Upper lobe of right lung (tissue), 1 donor: ENCODE measurements at regions not wholly inside any gene's neighbourhood (a gene's known extent, or its start where the extent isn't known, plus 50 kb on each side); places are given as distances from the start of the nearest gene placed in this dataset.

Source experiments
- ATAC-seq: fragments of 200-7000 bp; cut with Tn5 transposase; one replicate; pipeline ENCODE4 v1.9.1; 2020; ENCODE audit warnings: mild to moderate bottlenecking, moderate library complexity
- DNase-seq: peaks from one replicate; pipeline ENCODE4 v3.0.0-alpha.2; 2020
- H3K27ac ChIP-seq: fragments of 200-600 bp; one replicate; pipeline ENCODE4 v1.8.0; 2022
- H3K27me3 ChIP-seq: fragments of 200-600 bp; one replicate; pipeline ENCODE4 v1.8.0; 2022; ENCODE audit warnings: mild to moderate bottlenecking
- H3K36me3 ChIP-seq: fragments of 200-600 bp; one replicate; pipeline ENCODE4 v1.8.0; 2022
- H3K4me1 ChIP-seq: fragments of 200-600 bp; one replicate; pipeline ENCODE4 v1.8.0; 2022
- H3K4me3 ChIP-seq: fragments of 200-600 bp; one replicate; pipeline ENCODE4 v1.8.0; 2022; ENCODE audit warnings: mild to moderate bottlenecking
- H3K9me3 ChIP-seq: fragments of 200-600 bp; one replicate; pipeline ENCODE4 v1.8.0; 2022
- intact Hi-C: fragments of 100-400 bp; cut with DNase I; formaldehyde crosslinking; loops from one replicate; pipeline ENCODE4 v1.11.0; 2022
- TF ChIP-seq, protein P1 (sequence below): fragments of 200-600 bp; IDR thresholded peaks from one replicate; pipeline ENCODE4 v1.8.0; 2022; ENCODE audit warnings: antibody characterized with exemption
- donor health status: DM: no; HTN: yes; CAD: no; lungs with severe emphysema.

DNA sequence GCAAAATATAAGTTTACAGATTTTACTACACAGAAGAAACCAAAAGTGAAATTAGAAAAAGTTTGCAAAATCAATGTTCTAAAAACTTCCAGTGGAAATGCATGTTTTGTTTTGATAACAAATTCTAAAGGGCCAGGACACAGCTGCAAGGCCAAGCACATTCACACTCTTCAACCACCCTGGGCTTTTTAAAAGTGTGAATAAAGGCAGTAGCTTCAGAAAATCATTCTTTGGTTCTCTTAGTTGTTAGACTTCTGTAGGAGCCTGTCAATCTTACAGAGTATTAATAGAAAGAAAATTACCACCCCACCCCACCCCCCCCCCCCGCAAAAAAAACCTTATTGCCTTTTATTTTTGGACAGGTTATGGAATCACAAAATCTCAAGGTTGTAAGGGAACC is 105.2 kb upstream of the EGLN3 start:
- Histone ChIP-seq H3K27me3 (no peaks in the 10 kb centered on the region), H3K9me3 (no peaks in the 10 kb centered on the region), H3K4me3 (no peak overlapping the region), H3K4me1 (peaks cover 14% of the 10 kb centered on the region), H3K36me3 (no peaks in the 10 kb centered on the region), H3K27ac (no peak overlapping the region)
- intact Hi-C loops = no loop called here
- DNase-seq = no peak
- TF ChIP-seq, protein P1, sequence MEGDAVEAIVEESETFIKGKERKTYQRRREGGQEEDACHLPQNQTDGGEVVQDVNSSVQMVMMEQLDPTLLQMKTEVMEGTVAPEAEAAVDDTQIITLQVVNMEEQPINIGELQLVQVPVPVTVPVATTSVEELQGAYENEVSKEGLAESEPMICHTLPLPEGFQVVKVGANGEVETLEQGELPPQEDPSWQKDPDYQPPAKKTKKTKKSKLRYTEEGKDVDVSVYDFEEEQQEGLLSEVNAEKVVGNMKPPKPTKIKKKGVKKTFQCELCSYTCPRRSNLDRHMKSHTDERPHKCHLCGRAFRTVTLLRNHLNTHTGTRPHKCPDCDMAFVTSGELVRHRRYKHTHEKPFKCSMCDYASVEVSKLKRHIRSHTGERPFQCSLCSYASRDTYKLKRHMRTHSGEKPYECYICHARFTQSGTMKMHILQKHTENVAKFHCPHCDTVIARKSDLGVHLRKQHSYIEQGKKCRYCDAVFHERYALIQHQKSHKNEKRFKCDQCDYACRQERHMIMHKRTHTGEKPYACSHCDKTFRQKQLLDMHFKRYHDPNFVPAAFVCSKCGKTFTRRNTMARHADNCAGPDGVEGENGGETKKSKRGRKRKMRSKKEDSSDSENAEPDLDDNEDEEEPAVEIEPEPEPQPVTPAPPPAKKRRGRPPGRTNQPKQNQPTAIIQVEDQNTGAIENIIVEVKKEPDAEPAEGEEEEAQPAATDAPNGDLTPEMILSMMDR = no peak
- no peak for ATAC-seq

GRCh38 chr14:34055157-34055950 is 104.5 kb upstream of the EGLN3 start:
- H3K27ac ChIP-seq = no peak overlapping the region
- H3K9me3 ChIP-seq = no peaks in the 10 kb centered on the region
- H3K4me3 ChIP-seq = no peak overlapping the region
- DNase-seq = no peak
- no peak for ATAC-seq
- H3K27me3 ChIP-seq = no peaks in the 10 kb centered on the region
- TF ChIP-seq, protein P1 = no peak
- no peaks in the 10 kb centered on the region for H3K36me3 ChIP-seq
- peaks cover 14% of the 10 kb centered on the region for H3K4me1 ChIP-seq
- intact Hi-C loops = no loop called here

DNA sequence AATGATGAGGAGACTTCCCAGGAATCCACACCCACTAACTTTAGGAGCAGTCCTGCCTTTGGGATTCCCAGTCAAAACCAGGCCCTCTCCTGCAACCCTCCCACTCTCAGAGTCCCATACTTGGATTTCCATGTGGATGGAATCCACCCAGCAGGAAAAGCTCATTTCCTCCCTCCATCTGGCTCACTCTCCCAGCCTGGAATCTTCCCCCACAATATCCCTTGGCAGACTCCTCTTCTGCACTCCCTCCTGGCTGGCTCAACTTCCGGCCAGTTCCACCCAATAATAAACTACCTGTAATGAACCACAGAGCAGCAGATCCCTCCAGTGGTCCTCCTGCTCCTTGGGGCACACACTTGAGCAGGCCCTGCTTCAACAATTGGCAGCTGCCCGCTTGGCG is 102.8 kb upstream of the EGLN3 start:
- no peaks in the 10 kb centered on the region for H3K36me3 ChIP-seq
- H3K27me3 ChIP-seq = no peaks in the 10 kb centered on the region
- H3K4me1 ChIP-seq = peaks cover 6% of the 10 kb centered on the region
- intact Hi-C loops = no loop called here
- ATAC-seq (peak; percentile 40), DNase-seq (no peak)
- TF ChIP-seq, protein P1 = peak; percentile 12
- H3K9me3 ChIP-seq = no peaks in the 10 kb centered on the region
- no peak overlapping the region for H3K4me3 ChIP-seq
- H3K27ac ChIP-seq = peak overlapping the region; percentile 11

GRCh38 chr14:34052658-34053014 is 101.8 kb upstream of the EGLN3 start:
- Histone ChIP-seq H3K4me1 (peaks cover 6% of the 10 kb centered on the region), H3K4me3 (no peak overlapping the region), H3K27ac (no peak overlapping the region), H3K36me3 (no peaks in the 10 kb centered on the region), H3K27me3 (no peaks in the 10 kb centered on the region), H3K9me3 (no peaks in the 10 kb centered on the region)
- ATAC-seq (no peak), DNase-seq (no peak)
- TF ChIP-seq, protein P1 = no peak
- intact Hi-C loops = no loop called here

DNA sequence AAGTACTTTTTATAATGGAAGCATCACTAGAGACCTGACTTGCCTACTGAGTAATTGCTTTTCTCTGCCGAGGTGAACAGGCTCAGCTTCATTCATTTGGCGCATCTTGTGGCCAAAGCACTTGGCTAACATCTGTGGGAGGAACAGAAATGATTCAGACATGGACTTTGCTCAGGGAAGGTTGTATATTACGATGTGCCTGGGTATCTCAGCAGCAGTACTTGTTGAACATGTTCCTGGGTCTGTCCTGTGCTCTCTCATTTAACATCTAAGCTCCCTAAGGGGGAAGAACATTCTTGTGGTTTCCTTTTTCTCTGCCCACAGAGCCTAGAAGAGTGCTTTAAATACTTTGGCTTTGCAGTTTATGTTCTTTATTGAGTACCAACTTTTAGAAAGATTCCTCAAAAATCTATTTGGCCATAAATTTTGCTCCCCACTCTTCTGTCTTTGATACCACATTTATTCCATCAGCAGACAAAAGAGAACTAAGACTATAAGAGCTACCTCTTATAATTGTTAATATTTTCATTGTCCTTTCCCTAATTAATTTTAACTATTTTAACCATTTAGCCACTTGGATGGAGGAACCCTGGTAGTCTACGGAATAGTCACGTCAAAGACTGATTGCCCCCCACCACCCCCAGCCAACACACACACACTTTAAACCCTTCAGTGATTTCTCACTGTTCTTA is 101.2 kb upstream of the EGLN3 start:
- H3K9me3 ChIP-seq = no peaks in the 10 kb centered on the region
- peaks cover 6% of the 10 kb centered on the region for H3K4me1 ChIP-seq
- DNase-seq (no peak), ATAC-seq (no peak)
- intact Hi-C loops = no loop called here
- TF ChIP-seq, protein P1 = no peak
- no peak overlapping the region for H3K4me3 ChIP-seq
- no peak overlapping the region for H3K27ac ChIP-seq
- no peaks in the 10 kb centered on the region for H3K36me3 ChIP-seq
- no peaks in the 10 kb centered on the region for H3K27me3 ChIP-seq
